ENCODE measurements at regions not wholly inside any gene's neighbourhood (a gene's known extent, or its start where the extent isn't known, plus 50 kb on each side); places are given as distances from the start of the nearest gene placed in this dataset.
"Not testable (repeated sequence)": the region's sequence is repeated elsewhere in the genome, so short reads cannot be mapped to it uniquely, and the experiment has no call there.

DNA sequence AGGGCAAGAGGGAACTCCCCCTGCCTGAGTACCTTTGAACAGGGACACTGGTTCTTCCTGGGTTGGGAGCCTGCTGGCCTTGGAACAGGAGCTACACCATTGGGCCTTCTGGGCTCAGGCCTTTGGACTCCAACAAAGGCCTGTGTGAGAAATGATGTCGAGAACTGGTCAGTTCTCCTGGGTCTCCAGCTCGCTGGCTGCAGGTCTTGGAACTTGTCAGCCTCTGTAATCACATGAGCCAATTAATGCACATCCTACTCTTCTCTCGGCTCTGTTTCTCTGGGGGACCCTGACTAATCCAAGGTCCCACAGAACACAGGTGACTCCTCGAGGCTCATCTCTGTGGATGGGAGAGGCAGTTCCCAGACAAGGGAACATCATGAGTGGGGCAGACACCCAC, 104.7 kb upstream of the PLGLB2 start:
- not testable (repeated sequence) for DNase-seq (ENCODE audit: low read depth)

DNA sequence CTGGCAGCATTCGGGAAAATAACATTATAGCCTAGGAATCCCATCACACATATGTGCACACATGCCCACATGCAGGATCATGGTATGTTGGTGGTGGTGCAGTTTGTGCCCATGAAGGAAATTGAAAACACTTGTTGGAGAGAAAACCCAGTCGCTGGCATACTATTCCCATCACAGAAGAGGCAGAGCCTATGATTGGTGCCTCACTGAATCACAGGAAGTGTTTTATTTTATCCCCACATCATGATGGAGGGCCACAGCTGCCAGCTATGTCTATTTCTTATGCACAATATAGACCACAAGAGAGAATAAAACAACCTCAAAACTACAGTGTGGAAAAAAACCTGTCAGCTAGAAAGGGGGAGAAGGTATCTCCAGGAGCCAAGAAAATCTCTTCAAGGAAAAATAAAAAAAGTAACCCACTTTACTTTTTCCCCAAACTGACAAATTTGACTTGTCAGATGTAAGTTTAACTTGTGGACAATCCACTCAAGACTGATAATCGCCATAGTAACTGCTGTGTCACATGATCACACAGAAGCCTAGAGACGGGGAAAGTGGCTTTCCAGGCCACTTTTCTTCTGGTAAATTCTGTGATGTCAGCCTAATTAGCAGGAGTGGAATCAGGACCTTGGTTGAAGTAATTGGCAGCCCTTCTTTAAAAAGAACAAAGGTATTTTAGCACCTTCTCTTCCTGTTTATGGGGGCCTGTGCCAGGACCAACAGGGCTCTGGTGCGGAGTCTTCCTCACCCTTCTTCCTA, 100.0 kb upstream of the PLGLB2 start:
- not testable (repeated sequence) for DNase-seq (ENCODE audit: low read depth)

DNA sequence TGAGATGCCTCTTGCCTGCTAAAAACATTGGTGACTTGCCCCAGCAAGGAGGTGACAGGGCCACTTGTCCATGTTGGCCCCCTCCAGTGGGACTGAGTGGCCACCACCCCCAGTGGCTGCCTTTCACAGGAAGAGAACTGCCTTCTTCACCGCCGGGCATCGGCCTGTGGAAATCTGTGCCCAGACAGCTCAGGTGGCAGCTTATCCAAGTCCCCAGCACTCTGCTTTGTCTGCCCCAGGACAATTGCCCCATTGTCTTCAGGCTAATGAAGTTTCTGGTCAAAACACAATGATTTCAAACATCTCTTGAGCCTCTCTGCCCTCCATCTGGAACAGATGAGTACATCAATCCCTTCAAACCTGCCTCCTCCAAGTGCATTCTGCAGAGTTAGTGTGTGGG, 99.1 kb upstream of the PLGLB2 start:
- not testable (repeated sequence) for DNase-seq (ENCODE audit: low read depth)

DNA sequence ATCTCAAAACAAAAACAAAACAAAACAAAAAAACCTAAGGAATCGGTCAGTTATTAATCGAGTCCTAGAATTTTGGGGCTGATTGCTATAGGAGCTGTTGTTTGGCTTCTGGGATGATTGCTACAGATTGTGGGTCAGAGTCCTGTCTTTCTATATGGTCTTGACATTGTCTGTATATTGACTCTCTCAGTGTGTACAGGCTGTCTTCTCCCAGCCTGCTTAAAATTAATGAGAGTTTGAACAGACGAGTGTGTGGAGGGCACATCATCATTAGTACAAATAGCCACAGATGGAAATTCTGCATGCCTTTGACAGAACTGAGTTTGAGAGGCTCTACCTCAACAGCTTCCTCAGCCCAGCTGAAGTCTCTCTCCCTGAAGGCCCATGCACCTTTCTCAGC, 98.0 kb upstream of the PLGLB2 start:
- DNase-seq (ENCODE audit: low read depth): not testable (repeated sequence)

DNA sequence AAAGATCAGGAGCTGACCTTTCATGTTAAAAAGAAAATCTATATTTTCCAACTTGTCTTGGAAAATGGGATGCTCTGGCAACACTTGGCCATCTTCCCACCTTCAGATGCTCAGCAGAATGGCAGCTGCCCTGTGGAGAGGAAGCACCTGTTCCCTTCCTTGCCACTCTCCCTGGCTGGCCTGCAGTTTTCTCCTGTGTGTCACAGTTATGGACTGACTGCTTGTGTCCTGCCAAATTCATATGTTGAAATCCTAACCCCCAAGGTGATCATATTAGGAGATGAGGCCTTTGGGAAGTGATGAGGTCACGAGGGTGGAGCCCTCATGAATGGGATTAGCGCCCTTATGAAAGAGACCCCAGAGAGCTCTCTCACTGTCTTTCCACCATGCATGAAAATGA, 97.0 kb upstream of the PLGLB2 start:
- DNase-seq (ENCODE audit: low read depth): not testable (repeated sequence)

DNA sequence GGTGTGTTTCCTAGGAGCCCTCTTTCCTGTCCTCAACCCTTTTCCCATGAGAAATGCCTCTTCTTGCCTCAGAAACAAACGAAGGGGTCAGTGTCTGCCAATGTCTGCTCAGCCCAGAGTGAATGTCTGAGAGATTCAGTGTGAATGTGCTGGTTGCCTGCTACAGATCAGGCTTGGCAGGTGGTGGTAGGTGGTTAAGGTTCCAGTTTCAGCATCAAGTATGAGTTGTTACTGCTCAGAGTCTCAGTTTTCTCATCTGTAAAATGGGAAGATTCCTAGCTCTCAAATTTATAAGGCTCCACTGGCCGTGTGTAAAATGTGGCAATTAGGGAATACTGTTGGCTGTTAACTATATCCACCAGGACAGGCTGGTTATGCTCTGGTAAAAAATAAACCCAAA, 96.3 kb upstream of the PLGLB2 start:
- DNase-seq (ENCODE audit: low read depth): not testable (repeated sequence)

DNA sequence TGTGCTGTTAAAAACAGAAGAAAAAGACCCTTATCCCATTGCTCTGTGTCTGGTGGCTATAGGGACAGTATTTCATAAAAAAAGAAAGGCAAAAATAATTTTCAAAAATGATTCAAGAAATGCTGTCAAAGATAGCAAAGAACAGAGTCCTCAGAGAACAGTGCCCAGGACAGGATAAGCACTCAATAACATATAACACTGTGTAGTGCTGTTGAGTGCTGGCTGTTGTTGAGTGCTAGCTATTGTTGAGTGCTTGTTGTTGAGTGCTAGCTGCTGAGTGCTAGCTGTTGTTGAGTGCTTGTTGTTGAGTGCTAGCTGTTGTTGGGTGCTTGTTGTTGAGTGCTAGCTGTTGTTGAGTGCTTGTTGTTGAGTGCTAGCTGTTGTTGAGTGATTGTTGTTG, 94.5 kb upstream of the PLGLB2 start:
- not testable (repeated sequence) for DNase-seq (ENCODE audit: low read depth)

DNA sequence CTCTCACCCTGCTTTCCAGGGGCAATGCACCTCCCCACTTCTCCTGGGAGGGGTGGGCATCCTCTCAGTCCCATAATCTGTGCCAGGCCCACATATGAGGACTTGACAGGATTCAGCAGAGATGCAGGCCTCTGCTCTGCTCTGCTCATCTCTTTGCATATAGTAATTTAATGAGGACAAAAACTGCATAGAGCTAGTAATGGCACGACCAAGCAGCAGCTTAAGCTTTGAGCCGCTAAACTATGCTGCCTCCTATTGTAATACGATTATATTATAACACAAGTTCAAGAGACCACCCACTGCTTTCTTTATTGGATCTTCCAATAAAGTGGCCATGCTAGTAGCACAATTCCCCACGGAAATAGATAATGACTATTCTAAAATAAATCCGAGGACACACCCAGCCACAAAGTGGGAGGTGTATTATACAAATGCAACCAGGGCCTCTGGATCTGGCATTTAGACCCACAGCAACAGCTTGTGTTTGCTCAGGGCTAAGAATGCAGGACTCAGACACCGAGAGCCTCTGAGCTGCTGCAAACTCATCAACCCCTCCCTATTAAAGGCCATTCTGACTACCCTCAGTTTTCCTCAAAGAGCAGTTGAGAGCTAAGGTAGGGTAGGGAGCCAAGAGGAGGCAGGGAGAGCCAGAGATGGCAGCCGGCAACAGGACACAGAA, 93.6 kb upstream of the PLGLB2 start:
- DNase-seq (ENCODE audit: low read depth): not testable (repeated sequence)

DNA sequence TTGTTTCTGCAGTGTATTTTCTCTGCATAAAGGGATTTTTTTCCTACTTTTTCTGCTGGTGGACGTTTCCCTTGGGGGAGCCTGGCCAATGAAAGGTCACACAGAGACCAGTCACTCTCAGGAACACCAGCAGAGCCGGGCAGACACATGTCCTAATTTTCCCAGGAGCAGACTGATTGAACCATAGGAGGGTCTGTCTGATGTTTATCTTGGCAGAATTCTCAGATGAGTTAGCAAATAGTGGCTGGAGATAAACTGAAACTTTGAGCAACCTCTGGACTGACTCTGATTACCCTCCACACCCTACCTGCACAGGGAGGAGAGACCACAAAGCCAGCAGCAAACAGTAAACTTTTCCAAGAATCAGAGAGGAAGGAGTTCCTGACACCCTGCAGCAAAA, 90.0 kb upstream of the PLGLB2 start:
- not testable (repeated sequence) for DNase-seq (ENCODE audit: low read depth)

DNA sequence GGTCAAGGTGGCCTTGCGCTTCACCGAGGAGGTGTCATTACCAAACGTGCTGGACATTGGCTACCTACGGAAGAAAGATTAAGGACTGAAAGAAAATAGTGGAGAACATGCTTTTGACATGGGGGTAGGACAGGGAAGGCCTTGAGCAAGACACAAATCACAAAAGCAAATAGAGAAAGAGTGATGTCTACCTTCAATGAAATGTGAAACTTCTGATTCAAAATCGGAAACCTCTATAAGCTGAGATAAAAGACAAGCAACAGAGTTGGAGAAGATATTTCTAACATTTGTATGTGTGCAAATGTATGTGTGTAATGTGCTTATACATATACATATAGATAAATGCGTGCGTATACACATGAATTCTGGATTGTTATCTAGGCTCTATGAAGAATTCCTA, 89.5 kb upstream of the PLGLB2 start:
- not testable (repeated sequence) for DNase-seq (ENCODE audit: low read depth)

DNA sequence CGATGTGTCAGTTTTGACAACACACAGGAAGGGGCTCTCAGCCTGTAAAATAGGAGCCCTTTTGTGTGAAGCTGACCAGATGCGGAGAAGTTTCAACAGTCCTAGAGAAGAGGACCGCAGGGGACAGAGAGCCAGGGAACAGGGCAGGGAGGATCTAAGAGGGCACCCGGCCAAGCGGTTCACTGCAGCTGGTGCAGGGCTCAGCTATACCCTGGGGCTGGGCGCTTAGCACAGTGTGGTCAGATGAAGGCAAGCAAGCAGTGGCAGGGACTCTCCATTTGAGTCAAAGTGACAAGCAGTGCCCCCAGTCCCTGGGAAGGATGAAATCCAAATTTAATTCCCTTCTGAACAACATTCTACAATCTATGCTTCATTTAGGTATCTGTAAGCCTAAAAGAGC, 88.9 kb upstream of the PLGLB2 start:
- not testable (repeated sequence) for DNase-seq (ENCODE audit: low read depth)

DNA sequence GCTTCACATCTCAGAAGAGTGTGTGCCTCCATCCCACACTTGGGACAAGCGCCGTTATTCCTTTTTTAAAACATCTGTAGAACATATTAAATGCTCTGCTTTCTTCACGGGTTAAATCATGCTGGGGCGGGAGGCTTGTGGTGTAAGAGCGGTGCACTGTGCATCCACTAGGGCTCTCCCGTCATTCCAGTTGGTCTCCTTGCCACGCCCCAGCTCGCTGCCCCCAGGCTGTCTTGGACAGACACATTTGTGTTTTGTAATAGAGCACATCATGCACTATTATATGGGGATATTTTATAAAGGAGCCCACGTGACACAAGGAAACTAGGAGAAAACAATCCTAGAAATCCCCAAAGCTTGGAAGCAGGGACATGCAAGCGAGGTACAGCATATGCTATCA, 87.7 kb upstream of the PLGLB2 start:
- DNase-seq (ENCODE audit: low read depth): not testable (repeated sequence)

DNA sequence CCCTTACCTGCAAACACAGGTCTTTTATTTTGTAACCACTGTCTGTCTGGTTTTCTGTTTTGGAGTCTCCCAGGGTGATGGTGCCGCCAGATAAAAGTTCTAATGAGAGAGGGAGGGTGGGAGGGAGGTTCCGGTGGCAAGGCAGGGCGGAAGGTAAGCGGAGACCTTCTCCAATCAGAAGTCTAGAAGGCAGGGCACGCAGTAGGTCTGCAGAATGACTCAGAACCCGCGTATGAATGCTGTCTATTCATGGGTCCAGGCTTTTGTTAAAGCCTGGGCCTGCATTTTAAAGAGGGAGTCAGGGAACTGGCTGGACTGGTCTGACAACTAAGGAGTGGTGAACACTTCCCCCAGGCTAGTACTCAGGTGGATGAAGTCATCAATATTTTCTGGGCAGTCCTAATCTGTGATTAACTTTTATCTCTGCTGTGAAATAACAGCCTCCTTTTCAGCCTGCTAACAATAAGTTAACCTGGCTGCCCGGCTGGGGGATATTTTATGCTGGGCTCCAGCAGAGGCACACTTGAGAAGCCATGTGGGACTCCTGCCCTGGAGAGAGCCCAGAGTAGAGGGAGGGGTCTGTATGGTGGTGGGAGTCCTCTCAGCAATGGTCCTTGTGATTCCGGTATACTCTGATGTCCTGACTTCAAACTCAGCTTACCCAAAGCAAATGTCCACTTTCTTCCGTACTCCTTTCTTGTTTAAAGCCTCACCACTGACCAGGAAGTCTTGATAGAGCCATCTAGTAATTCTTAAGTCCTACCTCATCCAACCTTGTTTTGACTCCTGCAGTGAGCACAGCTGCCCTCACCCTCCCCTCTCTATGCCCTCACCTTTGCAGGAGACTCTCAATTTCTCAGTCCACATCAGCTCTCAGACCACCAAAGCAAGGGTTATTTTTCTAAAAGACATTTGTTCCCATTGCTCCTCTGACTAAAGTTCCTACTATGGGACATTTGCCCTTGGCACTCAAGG, 85.3 kb upstream of the PLGLB2 start:
- DNase-seq (ENCODE audit: low read depth): not testable (repeated sequence)

DNA sequence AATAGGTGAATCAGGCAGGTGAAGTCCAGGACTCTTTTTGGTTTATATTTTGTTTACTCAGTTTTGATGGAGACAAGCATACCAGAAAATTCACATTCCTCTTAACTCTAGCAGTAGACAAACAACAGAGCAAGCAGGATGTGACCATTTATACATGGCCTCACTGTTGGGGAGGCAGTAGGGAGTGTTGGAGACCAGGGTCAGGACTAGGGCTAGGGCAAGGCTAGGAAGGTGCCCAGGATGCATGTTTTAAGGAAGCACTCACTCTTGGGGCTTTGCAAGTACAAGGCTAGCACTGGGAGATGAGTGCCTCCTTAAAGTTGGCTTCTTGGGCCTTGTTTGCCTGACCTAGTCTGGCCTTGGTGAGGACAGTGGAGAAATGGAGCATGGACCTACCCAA, 84.5 kb upstream of the PLGLB2 start:
- not testable (repeated sequence) for DNase-seq (ENCODE audit: low read depth)

DNA sequence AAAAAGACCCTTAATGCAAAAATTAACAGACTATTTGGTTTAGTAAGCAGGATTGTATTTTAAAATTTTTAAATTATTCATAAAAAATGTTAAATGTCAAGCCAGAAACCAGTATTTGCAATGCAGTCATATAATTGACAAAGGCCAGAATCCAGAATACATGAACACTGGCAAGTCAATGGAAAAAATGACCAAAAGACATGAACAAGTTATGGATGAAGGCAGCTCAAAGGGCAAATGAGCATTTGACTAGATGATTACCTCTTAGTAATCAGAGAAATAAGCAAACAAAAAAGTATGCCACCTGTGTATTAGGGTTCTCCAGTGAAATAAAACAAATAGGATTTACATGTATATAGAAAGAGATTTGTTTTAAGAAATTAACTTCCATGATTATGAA, 80.9 kb upstream of the PLGLB2 start:
- DNase-seq (ENCODE audit: low read depth): not testable (repeated sequence)

DNA sequence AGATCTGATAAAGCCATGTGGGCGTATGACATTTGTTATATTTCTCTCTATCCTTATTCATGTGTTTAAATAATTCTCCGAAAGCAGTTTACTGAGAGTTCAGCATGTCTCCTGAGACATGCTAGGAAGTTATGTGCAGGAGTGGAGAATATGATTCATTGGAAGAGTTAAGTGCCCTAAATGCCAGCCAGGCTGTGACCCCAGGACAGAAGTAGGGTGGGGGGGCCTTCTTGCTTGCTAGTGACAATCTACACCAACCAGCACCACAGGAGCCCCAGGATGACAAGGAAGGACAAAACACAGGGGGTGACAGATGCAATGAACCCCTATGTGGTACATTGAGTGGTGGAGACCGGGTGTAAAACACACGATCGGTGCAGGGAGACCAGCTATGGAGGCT, 79.5 kb upstream of the PLGLB2 start:
- DNase-seq (ENCODE audit: low read depth): not testable (repeated sequence)

DNA sequence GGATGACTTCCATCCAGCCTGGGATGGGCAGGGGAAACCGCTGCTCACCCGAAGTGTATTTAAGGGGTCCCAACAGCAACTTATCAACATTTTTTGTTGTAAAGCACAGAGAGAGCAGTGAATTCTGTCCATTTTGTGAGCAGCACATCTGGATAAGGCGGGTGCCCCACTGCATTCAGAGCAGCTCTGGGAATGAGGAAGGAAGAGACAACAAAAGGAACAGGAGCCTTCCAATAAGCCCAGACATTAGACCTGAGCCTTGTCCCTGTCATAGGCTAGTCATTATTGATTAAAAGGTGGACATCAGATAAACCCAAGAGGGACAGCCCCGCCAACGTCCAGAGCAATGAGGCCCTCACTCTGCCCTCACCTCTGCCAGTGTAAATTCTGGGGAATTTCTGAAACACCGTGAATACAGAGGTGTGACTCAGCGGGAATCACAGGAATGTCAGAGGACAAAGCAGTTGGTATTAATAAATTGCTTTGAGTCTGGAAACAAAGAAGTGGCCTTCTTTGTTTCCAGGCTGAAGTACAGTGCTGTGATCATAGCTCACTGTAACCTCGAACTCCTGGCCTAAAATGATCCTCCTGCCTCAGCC, 78.2 kb upstream of the PLGLB2 start:
- not testable (repeated sequence) for DNase-seq (ENCODE audit: low read depth)

DNA sequence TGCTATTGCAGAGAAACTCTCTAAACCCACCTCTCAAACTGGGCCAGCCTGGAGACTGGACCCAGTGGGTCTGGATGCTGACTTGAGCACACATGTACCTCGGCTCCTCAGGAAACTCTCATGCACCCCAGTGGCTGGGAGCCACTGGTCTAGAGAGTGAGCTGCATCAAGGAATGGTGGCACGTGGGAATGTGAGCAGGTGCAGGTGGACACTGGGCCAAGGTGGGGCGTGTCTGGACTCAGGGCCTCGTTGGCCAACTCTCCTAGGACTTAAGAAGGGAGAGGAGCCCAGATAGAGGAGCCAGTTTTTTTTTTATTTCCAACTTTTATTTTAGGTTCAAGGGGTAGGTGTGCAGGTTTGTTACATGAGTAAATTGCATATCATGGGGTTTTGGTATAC, 75.5 kb upstream of the PLGLB2 start:
- DNase-seq (ENCODE audit: low read depth): not testable (repeated sequence)

DNA sequence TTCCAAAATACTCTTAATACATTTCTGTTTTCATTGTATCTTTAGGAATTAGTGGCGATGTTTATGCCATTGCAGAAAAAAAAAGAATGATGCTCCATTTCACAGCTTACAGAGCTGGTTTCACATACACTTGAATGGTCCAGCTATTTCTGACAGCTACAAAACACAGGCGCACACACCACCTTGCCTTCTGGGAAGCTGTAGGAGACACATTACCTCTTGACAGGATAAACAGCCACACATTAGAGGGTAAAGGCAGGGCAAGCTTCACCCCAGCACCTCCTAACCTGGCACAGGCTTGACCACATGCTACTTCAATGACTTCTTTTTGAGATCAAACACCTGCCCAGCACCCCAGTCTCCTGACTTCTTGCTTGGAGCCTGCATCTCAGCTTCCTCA, 73.2 kb upstream of the PLGLB2 start:
- DNase-seq (ENCODE audit: low read depth): not testable (repeated sequence)

DNA sequence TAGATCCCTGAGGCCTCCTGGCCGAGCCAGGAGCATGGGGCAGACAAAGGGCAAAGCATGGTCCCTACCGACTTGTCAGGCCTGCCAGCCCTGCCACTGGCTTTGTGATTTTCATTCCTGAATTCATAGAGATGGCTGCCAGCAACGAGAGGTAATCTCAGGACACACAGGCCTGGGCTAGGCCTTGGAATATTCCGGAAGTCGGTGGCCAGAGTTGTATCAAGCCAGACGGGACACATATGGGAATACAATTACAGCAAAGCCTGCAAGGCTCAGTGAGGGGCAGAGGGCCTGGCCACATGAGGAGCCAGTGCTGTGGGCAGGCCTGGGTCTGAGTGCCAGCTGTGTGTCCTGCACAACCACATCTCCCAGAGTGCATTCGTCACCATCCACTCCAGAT, 72.4 kb upstream of the PLGLB2 start:
- not testable (repeated sequence) for DNase-seq (ENCODE audit: low read depth)

DNA sequence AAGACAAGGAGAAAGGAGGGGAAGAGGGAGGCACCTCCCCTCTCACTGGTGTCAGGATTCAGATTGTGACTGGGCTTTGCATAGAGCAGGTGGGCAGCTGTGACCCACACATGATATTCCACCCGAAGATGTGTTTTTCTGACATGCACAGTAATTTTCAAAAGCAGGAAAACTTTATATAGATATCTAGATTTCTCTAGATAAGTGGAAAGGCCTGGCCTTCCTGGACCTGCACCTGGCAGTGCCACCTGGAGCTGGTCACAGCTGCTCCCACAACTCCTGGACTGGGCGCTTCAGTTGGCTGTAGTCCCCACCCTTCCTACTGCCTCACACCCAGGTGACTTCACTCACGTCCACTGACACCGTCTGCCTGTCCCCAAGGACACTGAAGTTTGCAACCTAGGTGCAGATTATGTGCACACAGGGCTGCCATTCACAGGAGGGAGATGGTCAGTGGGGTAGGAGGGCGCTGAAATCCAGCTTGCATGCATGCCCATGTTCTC, 70.4 kb upstream of the PLGLB2 start:
- DNase-seq (ENCODE audit: low read depth): not testable (repeated sequence)

DNA sequence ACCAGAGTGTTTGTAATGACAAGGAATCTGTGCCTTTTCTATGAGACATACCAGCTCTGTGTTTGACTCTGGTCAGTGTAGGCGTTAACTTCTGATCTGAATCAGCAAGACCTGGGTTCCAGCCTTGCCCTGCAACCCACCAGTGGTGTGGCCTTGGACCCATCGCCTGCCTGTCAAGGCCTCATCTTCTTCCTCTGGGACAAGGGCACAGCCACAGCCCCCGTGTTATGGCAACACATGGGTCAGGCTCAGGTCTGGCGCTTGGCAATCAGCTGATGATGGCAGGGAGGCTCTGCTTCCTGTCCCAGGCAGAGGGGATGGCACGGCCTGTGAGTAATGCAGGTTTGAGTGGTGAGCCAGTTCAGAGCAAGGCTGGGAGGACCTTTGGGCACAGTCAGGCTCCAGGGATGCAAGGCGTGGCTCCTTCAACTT, 69.1 kb upstream of the PLGLB2 start:
- not testable (repeated sequence) for DNase-seq (ENCODE audit: low read depth)

Data from activated T-cell treated with anti-CD3 and anti-CD28 coated beads for 24 hours (primary cell).